ENCODE measurements at regions not wholly inside any gene's neighbourhood (a gene's known extent, or its start where the extent isn't known, plus 50 kb on each side); places are given as distances from the start of the nearest gene placed in this dataset.
"Not testable (repeated sequence)": the region's sequence is repeated elsewhere in the genome, so short reads cannot be mapped to it uniquely, and the experiment has no call there.

DNA sequence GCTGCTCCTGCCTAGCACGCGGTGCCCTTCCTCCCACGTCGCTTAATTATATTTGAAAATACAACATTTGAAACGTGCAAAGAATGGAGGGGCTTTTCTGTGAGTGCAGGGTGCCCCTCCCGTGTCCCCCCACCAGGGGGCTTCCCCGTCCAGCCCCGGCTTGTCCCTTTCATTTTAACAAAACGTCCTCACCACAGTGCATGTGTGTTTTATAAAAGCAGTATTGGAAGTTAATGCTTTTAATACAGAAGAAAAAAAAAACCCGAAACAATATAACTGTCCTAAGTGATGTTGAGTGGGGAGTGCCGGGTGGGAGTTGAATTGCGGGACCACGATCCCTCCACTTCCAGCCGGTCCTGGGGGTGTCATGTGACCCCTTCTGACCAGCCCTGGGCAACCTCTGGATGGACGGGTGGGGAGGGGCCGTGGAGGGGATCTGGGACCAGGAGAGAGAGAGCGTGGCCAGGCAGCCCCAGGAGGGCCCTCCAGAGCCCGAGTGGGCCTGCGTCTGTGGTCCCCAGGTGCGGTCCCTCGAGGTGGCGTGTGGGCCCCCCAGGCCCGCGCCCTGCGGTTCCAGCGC, 155.3 kb downstream of the TMEM121 start:
- not testable (repeated sequence) for TF ChIP-seq POLR2A (IDR thresholded peaks at IDR 0.05; ENCODE audit: low read depth, low read length); CTCF (IDR thresholded peaks at IDR 0.05; ENCODE audit: extremely low read depth in 1 of 2, insufficient read depth in 1 of 2, low read depth in 1 of 2, low read length in 2 of 2)

Measured in endothelial cell of umbilical vein (primary cell).